ENCODE measurements at regions not wholly inside any gene's neighbourhood (a gene's known extent, or its start where the extent isn't known, plus 50 kb on each side); places are given as distances from the start of the nearest gene placed in this dataset.

- no peak for TF ChIP-seq CTCF (IDR thresholded peaks at IDR 0.05)
- TF ChIP-seq POLR2A (IDR thresholded peaks at IDR 0.05) = no peak
These were observed 361.0 kb downstream of the FGF10 start for GRCh38 chr5:44028226-44028625.

Measured in right lobe of liver (tissue), 4 donors.